ENCODE measurements at regions not wholly inside any gene's neighbourhood (a gene's known extent, or its start where the extent isn't known, plus 50 kb on each side); places are given as distances from the start of the nearest gene placed in this dataset.

- Histone ChIP-seq H3K9ac (ENCODE audit: low read depth in 1 of 2, low read length in 2 of 2) (no peak overlapping the region), H3K4me3 (ENCODE audit: low read length in 2 of 2) (no peak overlapping the region)
Measured at GRCh38 chr18:38718365-38718901, 1152.8 kb upstream of the CELF4 start.

DNA sequence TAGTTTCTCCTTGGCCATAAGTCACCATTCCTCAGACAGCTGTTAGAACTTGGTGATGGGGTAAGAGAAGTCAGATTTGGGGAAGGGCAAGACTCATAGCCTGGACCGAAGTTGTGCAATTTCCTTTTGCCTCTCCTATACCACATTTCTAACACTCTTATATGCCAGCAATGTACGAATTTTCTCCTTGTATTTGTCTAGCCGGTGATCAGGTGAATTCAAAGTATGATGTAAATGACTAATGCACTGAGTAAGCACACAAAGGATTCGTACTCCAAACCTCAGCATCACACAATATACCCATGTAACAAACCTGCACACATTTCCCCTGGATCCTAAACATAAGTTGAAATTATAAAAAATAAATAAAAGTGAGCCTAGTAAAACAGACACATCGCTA is 1143.5 kb upstream of the CELF4 start:
- H3K4me1 ChIP-seq (ENCODE audit: control insufficient read depth in 2 of 2, insufficient read depth in 2 of 2, low read length in 2 of 2): no peaks in the 10 kb centered on the region
- no peak overlapping the region for H3K4me3 ChIP-seq (ENCODE audit: low read length in 2 of 2)
- H3K9me3 ChIP-seq (ENCODE audit: control insufficient read depth in 2 of 2, low read length in 2 of 2): no peaks in the 10 kb centered on the region
- no peaks in the 10 kb centered on the region for H3K36me3 ChIP-seq (ENCODE audit: control insufficient read depth in 2 of 2, insufficient read depth in 2 of 2, low read length in 2 of 2)
- H3K27me3 ChIP-seq (ENCODE audit: control insufficient read depth in 2 of 2, insufficient read depth in 2 of 2, low read length in 2 of 2): no peaks in the 10 kb centered on the region
- no peak overlapping the region for H3K27ac ChIP-seq (ENCODE audit: low read depth in 2 of 2, low read length in 2 of 2)
- H3K9ac ChIP-seq (ENCODE audit: low read depth in 1 of 2, low read length in 2 of 2): no peak overlapping the region

More at GRCh38 chr18:38718365-38718901, 1152.8 kb upstream of the CELF4 start:
- Histone ChIP-seq H3K9me3 (ENCODE audit: control insufficient read depth in 2 of 2, low read length in 2 of 2) (peaks cover 0 to 2% of the 10 kb centered on the region in 2 donors), H3K36me3 (ENCODE audit: control insufficient read depth in 2 of 2, insufficient read depth in 2 of 2, low read length in 2 of 2) (no peaks in the 10 kb centered on the region), H3K27ac (ENCODE audit: low read depth in 2 of 2, low read length in 2 of 2) (no peak overlapping the region), H3K27me3 (ENCODE audit: control insufficient read depth in 2 of 2, insufficient read depth in 2 of 2, low read length in 2 of 2) (no peaks in the 10 kb centered on the region), H3K4me1 (ENCODE audit: control insufficient read depth in 2 of 2, insufficient read depth in 2 of 2, low read length in 2 of 2) (no peaks in the 10 kb centered on the region)

DNA sequence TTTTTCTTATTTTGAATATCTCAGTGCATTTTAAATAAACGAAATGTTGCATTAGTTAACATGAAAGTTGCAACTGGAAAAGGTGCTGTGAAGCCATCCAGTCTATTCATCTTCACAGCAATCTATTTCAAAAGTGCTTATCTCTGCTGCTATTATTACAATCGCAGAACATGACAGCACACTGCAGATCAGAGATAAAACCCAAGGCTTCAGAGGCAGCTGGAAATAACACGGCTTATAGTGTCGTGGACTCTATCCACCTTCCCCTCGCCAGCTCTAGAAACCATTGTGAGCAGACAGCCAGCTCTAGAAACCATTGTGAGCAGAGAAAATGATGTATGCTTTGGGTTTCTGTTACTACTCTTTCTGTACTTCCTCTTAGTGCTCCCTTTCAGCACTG is 1140.8 kb upstream of the CELF4 start:
- no peak overlapping the region for H3K4me3 ChIP-seq (ENCODE audit: low read length in 2 of 2)
- H3K4me1 ChIP-seq (ENCODE audit: control insufficient read depth in 2 of 2, insufficient read depth in 2 of 2, low read length in 2 of 2): no peaks in the 10 kb centered on the region
- no peak overlapping the region for H3K27ac ChIP-seq (ENCODE audit: low read depth in 2 of 2, low read length in 2 of 2)
- no peaks in the 10 kb centered on the region for H3K9me3 ChIP-seq (ENCODE audit: control insufficient read depth in 2 of 2, low read length in 2 of 2)
- no peaks in the 10 kb centered on the region for H3K36me3 ChIP-seq (ENCODE audit: control insufficient read depth in 2 of 2, insufficient read depth in 2 of 2, low read length in 2 of 2)
- no peak overlapping the region for H3K9ac ChIP-seq (ENCODE audit: low read depth in 1 of 2, low read length in 2 of 2)
- H3K27me3 ChIP-seq (ENCODE audit: control insufficient read depth in 2 of 2, insufficient read depth in 2 of 2, low read length in 2 of 2): no peaks in the 10 kb centered on the region

- Histone ChIP-seq H3K9me3 (ENCODE audit: control insufficient read depth in 2 of 2, low read length in 2 of 2) (no peaks in the 10 kb centered on the region), H3K4me1 (ENCODE audit: control insufficient read depth in 2 of 2, insufficient read depth in 2 of 2, low read length in 2 of 2) (no peaks in the 10 kb centered on the region), H3K27ac (ENCODE audit: low read depth in 2 of 2, low read length in 2 of 2) (no peak overlapping the region), H3K27me3 (ENCODE audit: control insufficient read depth in 2 of 2, insufficient read depth in 2 of 2, low read length in 2 of 2) (no peaks in the 10 kb centered on the region), H3K9ac (ENCODE audit: low read depth in 1 of 2, low read length in 2 of 2) (no peak overlapping the region), H3K36me3 (ENCODE audit: control insufficient read depth in 2 of 2, insufficient read depth in 2 of 2, low read length in 2 of 2) (no peaks in the 10 kb centered on the region), H3K4me3 (ENCODE audit: low read length in 2 of 2) (no peak overlapping the region)
Measured at GRCh38 chr18:38698088-38698487, 1132.5 kb upstream of the CELF4 start.

GRCh38 chr18:38695559-38696280 is 1130.1 kb upstream of the CELF4 start:
- Histone ChIP-seq H3K9me3 (ENCODE audit: control insufficient read depth in 2 of 2, low read length in 2 of 2) (no peaks in the 10 kb centered on the region), H3K9ac (ENCODE audit: low read depth in 1 of 2, low read length in 2 of 2) (no peak overlapping the region), H3K4me1 (ENCODE audit: control insufficient read depth in 2 of 2, insufficient read depth in 2 of 2, low read length in 2 of 2) (no peaks in the 10 kb centered on the region), H3K4me3 (ENCODE audit: low read length in 2 of 2) (no peak overlapping the region), H3K36me3 (ENCODE audit: control insufficient read depth in 2 of 2, insufficient read depth in 2 of 2, low read length in 2 of 2) (no peaks in the 10 kb centered on the region), H3K27ac (ENCODE audit: low read depth in 2 of 2, low read length in 2 of 2) (no peak overlapping the region), H3K27me3 (ENCODE audit: control insufficient read depth in 2 of 2, insufficient read depth in 2 of 2, low read length in 2 of 2) (no peaks in the 10 kb centered on the region)

DNA sequence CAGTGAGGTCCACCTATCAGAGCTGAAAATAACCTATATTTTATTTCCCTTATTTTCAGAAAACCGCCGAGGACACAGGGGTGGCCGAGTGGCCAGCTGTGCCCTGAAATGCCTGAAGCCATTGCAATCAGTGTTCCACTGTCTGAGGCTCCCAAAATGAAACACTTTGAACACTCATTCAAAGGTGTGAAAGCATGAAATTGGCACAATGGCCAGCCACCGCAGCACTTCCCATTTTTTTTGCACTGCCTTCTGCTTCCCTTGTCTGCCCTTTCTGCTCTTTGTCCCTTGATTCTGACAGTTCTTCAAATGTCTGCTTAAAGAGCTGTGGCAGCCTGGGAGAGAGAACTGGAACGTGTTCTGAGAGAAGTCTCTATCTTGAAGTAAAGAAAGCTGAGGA is 1127.5 kb upstream of the CELF4 start:
- Histone ChIP-seq H3K27me3 (ENCODE audit: control insufficient read depth in 2 of 2, insufficient read depth in 2 of 2, low read length in 2 of 2) (no peaks in the 10 kb centered on the region), H3K27ac (ENCODE audit: low read depth in 2 of 2, low read length in 2 of 2) (no peak overlapping the region), H3K4me3 (ENCODE audit: low read length in 2 of 2) (no peak overlapping the region), H3K9me3 (ENCODE audit: control insufficient read depth in 2 of 2, low read length in 2 of 2) (no peaks in the 10 kb centered on the region), H3K36me3 (ENCODE audit: control insufficient read depth in 2 of 2, insufficient read depth in 2 of 2, low read length in 2 of 2) (no peaks in the 10 kb centered on the region), H3K9ac (ENCODE audit: low read depth in 1 of 2, low read length in 2 of 2) (no peak overlapping the region), H3K4me1 (ENCODE audit: control insufficient read depth in 2 of 2, insufficient read depth in 2 of 2, low read length in 2 of 2) (no peaks in the 10 kb centered on the region)

- no peaks in the 10 kb centered on the region for H3K4me1 ChIP-seq (ENCODE audit: control insufficient read depth in 2 of 2, insufficient read depth in 2 of 2, low read length in 2 of 2)
- no peak overlapping the region for H3K9ac ChIP-seq (ENCODE audit: low read depth in 1 of 2, low read length in 2 of 2)
- H3K36me3 ChIP-seq (ENCODE audit: control insufficient read depth in 2 of 2, insufficient read depth in 2 of 2, low read length in 2 of 2): no peaks in the 10 kb centered on the region
- no peaks in the 10 kb centered on the region for H3K9me3 ChIP-seq (ENCODE audit: control insufficient read depth in 2 of 2, low read length in 2 of 2)
- no peak overlapping the region for H3K27ac ChIP-seq (ENCODE audit: low read depth in 2 of 2, low read length in 2 of 2)
- H3K4me3 ChIP-seq (ENCODE audit: low read length in 2 of 2): no peak overlapping the region
- H3K27me3 ChIP-seq (ENCODE audit: control insufficient read depth in 2 of 2, insufficient read depth in 2 of 2, low read length in 2 of 2): no peaks in the 10 kb centered on the region
Measured at GRCh38 chr18:38690626-38691025, 1125.0 kb upstream of the CELF4 start.

DNA sequence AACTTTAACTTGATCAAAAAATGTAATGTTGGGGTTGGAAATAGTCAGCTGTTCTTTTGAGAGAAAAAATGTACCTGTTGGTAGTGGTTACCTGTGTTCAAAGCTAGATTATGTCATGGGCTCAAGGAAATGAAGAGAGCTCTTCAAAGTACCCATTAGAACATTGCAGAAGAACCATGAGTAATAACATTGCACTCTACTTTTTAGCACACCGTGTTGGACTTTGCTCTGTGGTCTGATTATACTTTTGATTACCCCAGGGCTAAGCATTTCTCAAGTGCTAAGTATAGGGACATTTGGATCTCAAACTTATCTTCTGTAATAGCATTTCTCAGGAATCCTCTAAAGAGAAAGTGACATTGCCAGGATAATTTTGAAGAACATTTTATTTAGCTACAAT is 1122.8 kb upstream of the CELF4 start:
- Histone ChIP-seq H3K4me1 (ENCODE audit: control insufficient read depth in 2 of 2, insufficient read depth in 2 of 2, low read length in 2 of 2) (no peaks in the 10 kb centered on the region), H3K9ac (ENCODE audit: low read depth in 1 of 2, low read length in 2 of 2) (no peak overlapping the region), H3K27me3 (ENCODE audit: control insufficient read depth in 2 of 2, insufficient read depth in 2 of 2, low read length in 2 of 2) (no peaks in the 10 kb centered on the region), H3K27ac (ENCODE audit: low read depth in 2 of 2, low read length in 2 of 2) (no peak overlapping the region), H3K4me3 (ENCODE audit: low read length in 2 of 2) (no peak overlapping the region), H3K9me3 (ENCODE audit: control insufficient read depth in 2 of 2, low read length in 2 of 2) (no peaks in the 10 kb centered on the region), H3K36me3 (ENCODE audit: control insufficient read depth in 2 of 2, insufficient read depth in 2 of 2, low read length in 2 of 2) (no peaks in the 10 kb centered on the region)

DNA sequence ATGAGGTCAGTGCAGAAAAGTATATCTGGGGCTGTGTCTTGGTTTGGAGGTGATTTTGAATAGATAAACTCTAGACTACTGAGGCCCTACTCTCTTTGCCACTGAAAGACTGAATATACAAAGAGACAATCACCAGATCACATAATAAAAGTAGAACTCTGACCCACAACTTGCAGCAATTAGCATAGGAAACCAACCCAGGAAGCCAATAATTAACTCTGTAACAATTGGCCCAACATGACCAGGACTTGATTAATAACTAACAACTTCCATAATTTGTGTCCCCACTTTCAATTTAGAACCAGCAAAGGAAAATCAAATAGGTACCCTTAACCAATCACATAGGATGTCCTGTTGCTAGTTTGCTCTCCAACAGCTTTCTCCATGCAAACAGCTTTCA is 1104.9 kb upstream of the CELF4 start:
- Histone ChIP-seq H3K36me3 (ENCODE audit: control insufficient read depth in 2 of 2, insufficient read depth in 2 of 2, low read length in 2 of 2) (no peaks in the 10 kb centered on the region), H3K27ac (ENCODE audit: low read depth in 2 of 2, low read length in 2 of 2) (no peak overlapping the region), H3K9ac (ENCODE audit: low read depth in 1 of 2, low read length in 2 of 2) (no peak overlapping the region), H3K27me3 (ENCODE audit: control insufficient read depth in 2 of 2, insufficient read depth in 2 of 2, low read length in 2 of 2) (no peaks in the 10 kb centered on the region), H3K4me3 (ENCODE audit: low read length in 2 of 2) (no peak overlapping the region), H3K4me1 (ENCODE audit: control insufficient read depth in 2 of 2, insufficient read depth in 2 of 2, low read length in 2 of 2) (no peaks in the 10 kb centered on the region), H3K9me3 (ENCODE audit: control insufficient read depth in 2 of 2, low read length in 2 of 2) (peaks cover 2 to 4% of the 10 kb centered on the region in 2 donors)

DNA sequence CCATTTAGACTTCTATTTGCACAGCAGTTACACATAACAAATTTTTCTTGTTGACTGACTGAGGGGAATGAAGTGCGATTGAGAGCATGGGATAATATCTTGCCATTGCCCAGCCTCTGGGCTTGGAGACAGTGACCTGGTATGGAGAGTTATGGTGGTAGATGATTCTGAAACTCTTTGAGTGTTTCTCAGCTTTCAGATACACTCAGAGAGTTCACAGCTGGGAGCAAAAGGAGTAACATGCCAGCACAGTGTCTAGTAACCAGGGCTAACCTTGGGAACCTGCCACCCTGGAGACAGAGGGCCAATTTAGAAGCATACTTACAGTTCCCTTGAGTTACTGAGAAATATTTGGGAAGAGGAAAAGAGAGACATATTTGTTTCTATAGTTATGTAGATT is 1099.3 kb upstream of the CELF4 start:
- Histone ChIP-seq H3K4me1 (ENCODE audit: control insufficient read depth in 2 of 2, insufficient read depth in 2 of 2, low read length in 2 of 2) (no peaks in the 10 kb centered on the region), H3K4me3 (ENCODE audit: low read length in 2 of 2) (no peak overlapping the region), H3K36me3 (ENCODE audit: control insufficient read depth in 2 of 2, insufficient read depth in 2 of 2, low read length in 2 of 2) (no peaks in the 10 kb centered on the region), H3K9me3 (ENCODE audit: control insufficient read depth in 2 of 2, low read length in 2 of 2) (no peaks in the 10 kb centered on the region), H3K27ac (ENCODE audit: low read depth in 2 of 2, low read length in 2 of 2) (no peak overlapping the region), H3K27me3 (ENCODE audit: control insufficient read depth in 2 of 2, insufficient read depth in 2 of 2, low read length in 2 of 2) (no peaks in the 10 kb centered on the region), H3K9ac (ENCODE audit: low read depth in 1 of 2, low read length in 2 of 2) (no peak overlapping the region)
